ENCODE measurements at regions not wholly inside any gene's neighbourhood (a gene's known extent, or its start where the extent isn't known, plus 50 kb on each side); places are given as distances from the start of the nearest gene placed in this dataset.
"Not testable (repeated sequence)": the region's sequence is repeated elsewhere in the genome, so short reads cannot be mapped to it uniquely, and the experiment has no call there.

DNA sequence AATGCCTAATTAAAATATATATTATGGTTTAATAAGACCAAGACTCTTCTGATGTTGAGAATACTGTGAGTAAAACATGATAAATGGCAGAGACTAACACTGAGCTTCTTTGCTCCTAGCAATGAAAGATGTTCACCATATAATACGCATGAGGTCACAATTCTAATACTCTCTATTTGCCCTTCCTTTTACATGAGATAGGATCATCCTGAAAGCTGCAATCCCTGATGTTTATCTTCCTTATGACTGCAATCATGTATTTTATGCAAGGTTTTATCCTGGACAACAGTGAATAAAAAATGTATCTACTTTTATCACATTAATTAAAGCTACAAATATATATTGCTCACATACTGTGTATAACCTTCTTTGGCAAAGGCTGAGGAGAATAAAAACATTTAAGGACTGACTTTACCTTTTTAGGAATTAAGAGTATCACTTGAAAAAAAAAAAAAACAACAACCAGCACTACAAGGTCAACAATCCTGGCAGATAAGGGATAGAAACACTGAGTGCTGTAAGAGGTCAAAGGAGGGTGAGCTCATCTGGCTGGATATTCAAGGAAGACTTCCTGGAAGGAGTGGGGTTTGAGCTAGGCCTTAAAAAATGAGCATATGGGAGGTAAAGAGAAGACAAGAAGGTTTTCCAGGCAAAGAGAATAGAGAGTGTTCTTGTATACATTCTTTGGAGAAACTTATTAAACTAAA is 99.9 kb downstream of the AREG start:
- DNase-seq (ENCODE audit: low read depth), result peak; percentile 64

DNA sequence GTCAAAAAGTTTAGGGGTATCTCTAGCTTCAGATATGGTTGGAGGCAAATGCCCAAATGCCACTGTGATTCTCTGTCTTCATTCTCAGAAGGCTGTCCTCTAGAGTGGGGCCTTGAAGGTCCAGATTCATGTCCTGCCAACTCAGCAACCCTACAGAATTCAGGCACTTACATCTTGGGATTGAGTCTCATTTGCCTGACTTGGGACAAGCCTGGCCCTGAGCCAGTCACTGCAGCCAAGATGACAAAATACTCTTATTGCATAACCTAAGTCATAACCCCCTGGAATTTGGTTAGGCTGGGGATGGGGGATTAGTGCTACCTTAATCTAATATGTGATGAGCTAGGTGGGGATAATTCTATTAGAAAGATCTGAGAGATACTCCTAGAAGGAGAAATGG is 100.5 kb downstream of the AREG start:
- peak; percentile 46 for DNase-seq (ENCODE audit: low read depth)

GRCh38 chr4:74546057-74546456 is 101.1 kb downstream of the AREG start:
- peak; percentile 84 for DNase-seq (ENCODE audit: low read depth)

GRCh38 chr4:74547042-74547441 is 102.1 kb downstream of the AREG start:
- no peak for DNase-seq (ENCODE audit: low read depth)

DNA sequence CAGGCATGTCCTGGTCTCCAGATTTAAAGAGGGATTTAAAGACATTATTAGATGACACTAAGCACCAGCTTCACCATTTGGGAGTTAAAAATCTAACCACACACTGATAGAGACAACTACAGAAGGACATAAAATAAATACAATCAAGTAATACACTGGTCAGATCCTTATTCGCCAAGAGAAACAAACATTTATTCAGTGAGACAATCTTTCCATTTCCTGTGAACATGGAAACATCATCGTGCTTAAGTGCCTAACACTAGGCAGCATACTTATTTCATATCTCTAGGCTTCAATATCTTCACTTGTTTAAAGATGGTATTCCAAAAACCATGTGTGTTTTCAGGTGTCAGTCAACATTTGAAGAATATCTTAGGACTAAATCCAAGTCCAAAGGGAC is 103.6 kb downstream of the AREG start:
- DNase-seq (ENCODE audit: low read depth), result peak; percentile 45

- DNase-seq (ENCODE audit: low read depth), result peak; percentile 79
Observed at GRCh38 chr4:74549936-74550335, 105.0 kb downstream of the AREG start.

GRCh38 chr4:74555231-74555630 is 110.3 kb downstream of the AREG start:
- peak; percentile 30 for DNase-seq (ENCODE audit: low read depth)

DNA sequence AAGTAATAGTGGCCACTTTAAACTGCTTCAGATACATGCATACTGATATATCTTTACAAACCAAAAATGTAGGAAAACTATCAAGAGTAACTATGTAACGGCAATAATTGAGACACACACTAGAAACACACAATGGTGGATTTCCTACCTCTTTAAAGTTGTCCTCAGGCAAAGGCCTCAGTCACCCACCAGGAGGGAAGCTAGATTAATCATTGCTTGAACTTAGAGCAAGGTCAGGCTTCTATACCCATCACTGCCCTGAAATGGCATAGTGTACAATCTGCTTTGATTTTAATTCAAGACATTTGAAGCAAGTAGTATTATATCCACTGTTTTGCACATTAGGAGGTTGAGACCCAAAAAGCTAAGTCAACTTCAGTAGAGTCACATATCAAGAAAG is 110.9 kb downstream of the AREG start:
- DNase-seq (ENCODE audit: low read depth), result no peak

GRCh38 chr4:74559853-74560252 is 114.9 kb downstream of the AREG start:
- no peak for DNase-seq (ENCODE audit: low read depth)

DNA sequence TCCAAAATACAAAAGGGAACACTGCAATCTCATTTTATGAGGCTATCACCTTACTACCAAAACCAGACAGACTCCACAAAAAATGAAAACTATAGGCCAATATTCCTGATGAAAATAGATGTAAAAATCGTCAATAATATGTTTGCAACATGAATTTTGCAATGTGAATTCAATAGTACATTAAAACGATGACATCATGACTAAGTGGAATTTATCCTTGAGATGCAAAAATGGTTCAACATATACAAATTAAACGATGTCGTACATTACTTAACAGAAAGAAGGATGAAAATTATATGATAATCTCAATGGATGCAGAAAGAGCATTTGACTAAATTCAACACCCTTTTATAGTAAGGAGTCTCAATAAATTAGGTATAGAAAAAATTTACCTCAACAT is 123.0 kb downstream of the AREG start:
- DNase-seq (ENCODE audit: low read depth), result no peak

GRCh38 chr4:74570095-74570494 is 125.2 kb downstream of the AREG start:
- DNase-seq (ENCODE audit: low read depth), result no peak

- no peak for DNase-seq (ENCODE audit: low read depth)
Observed at GRCh38 chr4:74578329-74578728, 133.4 kb downstream of the AREG start.

DNA sequence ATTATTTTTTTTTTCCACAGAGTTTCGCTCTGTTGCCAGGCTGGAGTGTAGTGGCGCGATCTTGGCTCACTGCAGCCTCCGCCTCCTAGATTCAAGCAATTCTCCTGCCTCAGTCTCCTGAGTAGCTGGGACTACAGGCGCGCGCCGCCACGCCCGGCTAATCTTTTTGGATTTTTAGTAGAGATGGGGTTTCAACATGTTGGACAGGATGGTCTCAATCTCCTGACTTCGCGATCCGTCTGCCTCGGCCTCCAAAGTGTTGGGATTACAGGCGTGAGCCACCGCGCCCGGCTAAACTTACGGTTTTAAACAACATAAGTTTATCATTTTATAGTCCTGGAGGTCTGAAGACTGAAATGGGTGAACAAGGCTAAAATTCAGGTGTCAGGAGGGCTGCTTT is 133.9 kb downstream of the AREG start:
- not testable (repeated sequence) for DNase-seq (ENCODE audit: low read depth)

DNA sequence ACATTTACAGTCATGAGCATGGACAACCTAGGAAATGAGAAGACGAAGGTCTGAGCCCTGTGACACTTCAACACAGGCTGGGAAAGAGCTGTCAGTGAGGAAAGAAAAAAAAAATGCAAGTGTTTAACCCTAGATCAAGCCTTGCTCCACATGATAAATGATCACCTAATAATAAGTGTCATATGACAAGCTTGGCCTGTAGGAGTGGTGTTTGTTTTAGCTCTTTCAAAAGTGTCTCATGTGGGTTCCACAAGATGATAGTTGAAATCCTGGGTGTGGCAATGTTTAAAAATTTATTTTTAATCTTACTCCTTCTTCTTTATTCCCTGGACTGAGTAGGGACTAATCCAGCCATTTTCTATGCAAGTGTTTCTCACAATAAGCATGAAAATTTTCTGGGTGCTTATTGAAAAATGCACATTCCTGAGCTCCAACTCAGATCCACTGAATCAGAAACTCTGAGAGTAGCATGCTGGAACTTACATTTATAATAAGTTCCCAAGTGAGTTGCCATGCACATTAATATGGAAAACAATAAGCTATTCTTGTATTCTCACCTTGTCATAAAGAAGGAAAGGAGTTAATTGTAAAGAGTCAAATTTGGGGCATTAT is 138.3 kb downstream of the AREG start:
- peak; percentile 62 for DNase-seq (ENCODE audit: low read depth)

DNA sequence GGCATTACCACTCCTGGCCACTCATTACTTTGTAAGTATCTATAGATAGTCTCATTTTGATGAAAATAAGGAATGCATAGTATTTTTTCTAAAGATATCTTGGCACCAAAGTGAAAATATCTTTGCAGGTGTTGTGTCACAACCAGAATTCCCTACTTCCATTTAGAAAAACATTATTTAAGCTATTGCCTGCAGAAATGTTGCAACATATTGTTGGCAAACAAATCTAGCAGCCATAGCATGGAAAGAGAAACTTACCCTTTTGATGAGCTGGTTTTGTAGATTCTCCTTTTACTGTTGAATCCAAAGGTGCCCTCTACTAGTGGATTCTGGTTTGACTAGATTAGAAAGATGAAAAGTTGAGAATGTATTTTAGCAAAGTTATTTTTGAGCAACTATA is 138.8 kb downstream of the AREG start:
- DNase-seq (ENCODE audit: low read depth), result peak; percentile 45

GRCh38 chr4:74588350-74588749 is 143.4 kb downstream of the AREG start:
- no peak for DNase-seq (ENCODE audit: low read depth)

DNA sequence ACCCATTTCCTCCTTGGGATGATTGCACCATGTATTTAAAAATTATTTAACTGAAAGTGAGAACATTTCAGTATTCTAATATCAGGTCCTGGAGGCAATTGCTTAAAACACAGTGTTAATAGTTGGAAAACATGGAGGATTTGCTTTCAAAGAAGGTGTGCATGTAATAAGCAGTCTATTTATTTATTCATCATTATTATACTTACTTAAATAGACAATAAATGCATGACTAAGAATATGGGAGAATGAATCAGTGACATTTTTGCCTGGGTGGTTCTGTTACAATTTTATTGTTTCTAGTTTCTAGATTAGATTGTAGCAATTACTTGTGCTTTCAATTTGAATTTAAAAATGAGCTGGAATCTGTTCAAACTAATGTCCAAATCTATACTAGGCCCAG is 145.5 kb downstream of the AREG start:
- DNase-seq (ENCODE audit: low read depth), result no peak

DNA sequence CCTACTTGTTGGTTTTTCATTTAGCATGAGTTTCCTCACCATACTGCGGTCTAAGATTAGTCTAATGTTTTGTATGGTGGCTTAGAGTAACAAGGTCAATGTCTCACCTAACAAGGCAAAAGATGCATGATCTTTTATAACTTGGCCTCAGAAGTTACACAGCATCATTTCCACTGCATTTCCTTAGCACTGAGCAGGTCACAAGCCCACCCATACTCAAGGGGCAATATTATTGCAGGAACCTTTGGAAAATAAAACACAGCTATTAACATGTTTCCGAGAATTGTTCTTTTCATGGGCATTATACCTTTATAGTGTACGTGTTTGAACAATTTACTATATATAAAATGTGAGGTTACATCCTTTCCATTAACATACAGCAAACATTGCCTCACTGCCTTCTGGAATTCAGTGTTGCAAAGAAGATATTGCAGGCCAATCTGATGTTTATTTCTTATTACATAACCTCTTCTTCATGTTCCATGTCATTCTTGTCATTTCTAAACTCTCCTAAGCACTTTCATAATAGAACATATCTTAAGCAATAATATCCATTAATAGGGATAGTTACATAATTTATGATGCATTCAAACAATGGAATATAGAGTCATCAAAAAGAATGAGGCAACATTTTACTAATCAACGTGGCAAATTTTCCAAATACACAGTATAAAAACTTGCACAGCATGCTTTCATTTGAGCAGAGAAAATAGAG is 153.8 kb downstream of the AREG start:
- peak; percentile 45 for DNase-seq (ENCODE audit: low read depth)

DNA sequence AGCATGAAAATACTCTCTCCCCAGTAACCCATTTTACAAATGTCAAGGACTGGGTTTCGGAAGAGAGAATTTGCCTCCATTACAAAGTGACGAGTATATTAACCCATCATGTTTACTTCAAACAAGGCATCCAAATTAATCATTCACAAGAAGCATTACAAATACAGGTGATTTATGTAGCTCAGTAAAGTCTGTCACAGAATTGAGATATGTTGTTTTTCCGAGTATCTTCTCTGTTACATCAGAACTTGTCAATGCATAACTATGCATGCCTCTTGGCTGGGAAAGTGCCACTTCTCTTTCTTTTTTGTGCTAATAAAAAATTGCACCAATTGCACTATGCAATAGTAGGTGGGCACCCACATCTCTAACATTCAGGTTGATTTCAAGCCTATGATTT is 158.2 kb downstream of the AREG start:
- DNase-seq (ENCODE audit: low read depth), result no peak

GRCh38 chr4:74608151-74608949 is 163.4 kb downstream of the AREG start:
- peak; percentile 71 for DNase-seq (ENCODE audit: low read depth)

GRCh38 chr4:74610491-74610890 is 165.6 kb downstream of the AREG start:
- DNase-seq (ENCODE audit: low read depth), result no peak

DNA sequence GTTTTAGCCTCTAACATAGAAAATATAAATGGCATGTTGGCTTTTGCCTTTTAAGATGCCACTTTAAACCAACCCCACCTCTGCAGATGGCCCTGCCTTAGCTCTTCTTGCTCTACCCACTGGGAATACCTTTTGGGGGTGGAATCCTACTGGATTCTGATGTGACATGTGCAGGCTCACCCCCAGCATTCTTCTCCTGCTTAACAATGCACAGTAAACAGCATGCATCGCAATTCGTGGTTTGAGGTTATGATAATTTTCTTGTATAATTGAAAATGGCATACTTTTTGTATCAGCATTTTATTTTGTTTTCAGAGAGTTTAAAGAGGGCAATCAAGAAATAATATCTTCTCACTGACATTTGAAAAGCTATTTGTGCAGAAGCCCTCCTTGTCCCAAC is 167.9 kb downstream of the AREG start:
- no peak for DNase-seq (ENCODE audit: low read depth)

DNA sequence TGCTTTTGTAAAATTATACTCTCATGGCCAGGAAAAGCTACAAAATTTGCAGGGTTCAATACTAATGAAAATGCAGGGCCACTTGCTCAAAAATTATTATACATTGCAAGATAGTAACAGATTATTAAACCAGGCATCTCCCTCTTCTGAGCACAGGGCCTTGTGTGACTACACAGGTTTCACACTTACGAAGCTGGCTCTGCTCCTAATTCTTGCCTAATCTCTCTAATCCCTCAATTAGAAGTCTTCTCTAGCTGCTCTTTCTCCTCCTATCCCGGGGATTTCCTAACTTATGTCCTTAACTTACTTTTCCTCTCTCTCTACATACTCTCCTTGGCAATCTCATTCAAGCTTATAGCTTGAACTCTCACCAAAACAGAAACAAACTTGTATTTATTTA is 168.3 kb downstream of the AREG start:
- DNase-seq (ENCODE audit: low read depth), result no peak

Data from iris pigment epithelial cell (primary cell).